HepG2 (cell line): ENCODE measurements at regions not wholly inside any gene's neighbourhood (a gene's known extent, or its start where the extent isn't known, plus 50 kb on each side); places are given as distances from the start of the nearest gene placed in this dataset.

Experiments
- ATAC-seq: fragments of 200-7000 bp; cut with Tn5 transposase; 3 replicates; pipeline ENCODE4 v1.9.1; 2020; ENCODE audit warnings: mild to moderate bottlenecking, moderate library complexity
- BruUV-seq: library from RNA; stranded (reverse); fragments of 400-500 nt; replicated peaks from 2 replicates; lab custom pipeline; 2021; lab: Mats Ljungman, UMichigan
- CTCF ChIA-PET: fragments of 300-600 bp; formaldehyde crosslinking; extraction: SDS; loops from one replicate; lab custom pipeline; 2021; ENCODE audit warnings: low total read pairs, inconsistent platforms, low intra/inter-chr PET ratio; lab: Yijun Ruan, JAX
- POLR2A ChIA-PET: fragments of 350-600 bp; sonication (Branson Sonifier 250); formaldehyde crosslinking; loops from one replicate; lab custom pipeline; 2020; ENCODE audit warnings: antibody characterized with exemption, inconsistent platforms; lab: Yijun Ruan, JAX
- DNase-seq: peaks from one replicate; pipeline ENCODE4 v3.0.0-alpha.2; 2015; ENCODE audit warnings: low spot score
- FAIRE-seq: peaks from 3 replicates; lab custom pipeline; 2011; peaks lifted over from hg19 to GRCh38; lab: Jason Lieb, UNC
- H2AFZ ChIP-seq: one replicate; pipeline ENCODE4 v1.6.1; 2011; ENCODE audit warnings: low read length, inconsistent platforms
- H3K27ac ChIP-seq: fragments of 300-600 bp; 3 replicates; pipeline ENCODE4 v1.8.0; 2011; ENCODE audit warnings: mixed run types, mild to moderate bottlenecking, mixed read lengths, low read length, inconsistent platforms; ENCODE audit not compliant: insufficient read depth; ENCODE audit errors: extremely low read length
- H3K27me3 ChIP-seq, 2 experiments: fragments of 200-600 bp in 1 of 2; 2 replicates in 1 of 2; 3 replicates in 1 of 2; pipeline versions ENCODE4 v1.6.0 to v1.8.0; 2011; ENCODE audit warnings: low read length in 2 of 2, mild to moderate bottlenecking in 2 of 2, moderate library complexity in 2 of 2, inconsistent platforms in 1 of 2; ENCODE audit not compliant: insufficient read depth in 2 of 2, control insufficient read depth in 1 of 2
- H3K36me3 ChIP-seq, 2 experiments: fragments of 200-600 bp in 1 of 2; replicated peaks in 1 of 2; 2 replicates in 1 of 2; 3 replicates in 1 of 2; pipeline versions ENCODE4 v1.5.1 to v1.8.0; 2011; ENCODE audit warnings: low read length in 2 of 2, inconsistent platforms in 1 of 2; ENCODE audit not compliant: insufficient read depth in 2 of 2, control insufficient read depth in 1 of 2
- H3K4me1 ChIP-seq: 2 replicates; pipeline ENCODE4 v1.5.1; 2012; ENCODE audit warnings: low read length, inconsistent platforms; ENCODE audit not compliant: insufficient read depth
- H3K4me2 ChIP-seq: 2 replicates; pipeline ENCODE4 v1.6.0; 2011; ENCODE audit warnings: low read depth, low read length, inconsistent platforms
- H3K4me3 ChIP-seq, 3 experiments: fragments of 200-600 bp in 1 of 3; sonication (generic), shearing (Covaris generic) in 1 of 3; replicated peaks in 1 of 3; 2 replicates each; pipeline ENCODE4 v1.5.1; 2011 to 2016; ENCODE audit warnings: low read length in 3 of 3, inconsistent platforms in 2 of 3, low read depth in 2 of 3, mild to moderate bottlenecking in 2 of 3, control low read depth in 1 of 3, mixed read lengths in 1 of 3; ENCODE audit not compliant: insufficient read depth in 1 of 3
- H3K79me2 ChIP-seq: one replicate; pipeline ENCODE4 v1.6.1; 2011; ENCODE audit warnings: low read length, inconsistent platforms; ENCODE audit not compliant: insufficient read depth
- H3K9ac ChIP-seq: 2 replicates; pipeline ENCODE4 v1.6.0; 2011; ENCODE audit warnings: mild to moderate bottlenecking, low read depth, low read length, inconsistent platforms; ENCODE audit not compliant: insufficient read depth
- H3K9me3 ChIP-seq: 2 replicates; pipeline ENCODE4 v1.5.1; 2012; ENCODE audit warnings: mild to moderate bottlenecking, low read length
- H4K20me1 ChIP-seq: 2 replicates; pipeline ENCODE4 v1.6.0; 2011; ENCODE audit warnings: inconsistent platforms, mild to moderate bottlenecking, low read length, moderate library complexity; ENCODE audit not compliant: insufficient read depth
- BRCA1 ChIP-seq: sonication (generic); formaldehyde crosslinking; IDR thresholded peaks from 2 replicates; pipeline ENCODE4 v1.4.0; 2020; ENCODE audit warnings: missing genetic modification reagents
- ERF ChIP-seq: IDR thresholded peaks from 2 replicates; pipeline ENCODE4 v1.6.1; 2018; ENCODE audit warnings: missing biosample characterization, missing genetic modification reagents
- KDM1A ChIP-seq: IDR thresholded peaks from 2 replicates; pipeline ENCODE4 v1.6.1; 2016; ENCODE audit warnings: missing compliant biosample characterization
- KLF13 ChIP-seq: sonication (generic); formaldehyde crosslinking; IDR thresholded peaks from 2 replicates; pipeline ENCODE4 v1.4.0; 2020; ENCODE audit warnings: mild to moderate bottlenecking, missing genetic modification reagents
- KMT2B ChIP-seq: IDR thresholded peaks from 2 replicates; pipeline ENCODE4 v1.6.1; 2016; ENCODE audit warnings: missing genetic modification reagents, missing compliant biosample characterization
- MTF2 ChIP-seq: sonication (generic); formaldehyde crosslinking; IDR thresholded peaks from 2 replicates; pipeline ENCODE4 v1.5.0; 2020; ENCODE audit warnings: missing genetic modification reagents, borderline replicate concordance
- ZBTB33 ChIP-seq: sonication (generic); formaldehyde crosslinking; IDR thresholded peaks from 2 replicates; pipeline ENCODE4 v1.4.0; 2020; ENCODE audit warnings: missing genetic modification reagents
- ZNF260 ChIP-seq: sonication (generic); formaldehyde crosslinking; IDR thresholded peaks from 2 replicates; pipeline ENCODE4 v1.4.0; 2020; ENCODE audit warnings: missing genetic modification reagents, low read depth, mild to moderate bottlenecking, borderline replicate concordance
- ZNF549 ChIP-seq: sonication (generic); formaldehyde crosslinking; IDR thresholded peaks from 2 replicates; pipeline ENCODE4 v1.5.0; 2020; ENCODE audit warnings: missing genetic modification reagents
- ZNF556 ChIP-seq: sonication (generic); formaldehyde crosslinking; IDR thresholded peaks from 2 replicates; pipeline ENCODE4 v1.4.0; 2020; ENCODE audit warnings: mild to moderate bottlenecking, missing genetic modification reagents, borderline replicate concordance
- ZNF746 ChIP-seq: sonication (generic); formaldehyde crosslinking; IDR thresholded peaks from 2 replicates; pipeline ENCODE4 v1.8.0; 2022; ENCODE audit warnings: mild to moderate bottlenecking, missing genetic modification reagents
- ZNF878 ChIP-seq: sonication (generic); formaldehyde crosslinking; IDR thresholded peaks from 2 replicates; pipeline ENCODE4 v1.8.1; 2023; ENCODE audit warnings: mild to moderate bottlenecking, missing genetic modification reagents, moderate library complexity
- WGBS: methylation state at CpG from one replicate; pipeline ENCODE4 v1.1.6; 2017; ENCODE audit warnings: low lambda C conversion rate; 5-methylcytosine and 5-hydroxymethylcytosine counted together
- in situ Hi-C: cut with HindIII; loops from 2 replicates; pipeline ENCODE4 v1.10.0; 2017; ENCODE audit warnings: low pct_unique_long_range_greater_than_20kb; ENCODE audit not compliant: extremely low pct_ligation_motif_present
- intact Hi-C: fragments of 100-400 bp; cut with micrococcal nuclease; formaldehyde crosslinking; loops from one replicate; pipeline ENCODE4 v1.10.0; 2022; ENCODE audit not compliant: unreplicated experiment
- TF ChIP-seq, protein P1 (sequence below): sonication (generic); formaldehyde crosslinking; IDR thresholded peaks from 2 replicates; pipeline ENCODE4 v1.4.0; 2020; ENCODE audit warnings: mild to moderate bottlenecking, missing genetic modification reagents
- TF ChIP-seq, protein P2 (sequence below): sonication (generic); formaldehyde crosslinking; conservative IDR thresholded peaks from 2 replicates; pipeline ENCODE4 v1.8.0; 2022; ENCODE audit warnings: mild to moderate bottlenecking, moderate library complexity, missing genetic modification reagents

GRCh38 chr2:181742922-181743722 lies 62.8 kb upstream of the NEUROD1 start (continued):
- no peak for TF ChIP-seq KMT2B (CRISPR knock-in tag)
- no peak for TF ChIP-seq ZNF260 (CRISPR knock-in tag)
- TF ChIP-seq KLF13 = no peak
- TF ChIP-seq, protein P1, sequence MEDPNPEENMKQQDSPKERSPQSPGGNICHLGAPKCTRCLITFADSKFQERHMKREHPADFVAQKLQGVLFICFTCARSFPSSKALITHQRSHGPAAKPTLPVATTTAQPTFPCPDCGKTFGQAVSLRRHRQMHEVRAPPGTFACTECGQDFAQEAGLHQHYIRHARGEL (CRISPR knock-in tag) = no peak
- no peak for TF ChIP-seq ERF (CRISPR knock-in tag)

- CTCF ChIA-PET = interaction anchor here (2.2 to 4.0 kb wide), 3 partner anchors 160 to 334 kb away, joined by 19 to 50 read pairs (median 22); no protein-coding TSS in a partner anchor
- no peak for TF ChIP-seq ZNF556 (CRISPR knock-in tag)
- TF ChIP-seq ZNF549 (CRISPR knock-in tag) = no peak
- TF ChIP-seq, protein P2, sequence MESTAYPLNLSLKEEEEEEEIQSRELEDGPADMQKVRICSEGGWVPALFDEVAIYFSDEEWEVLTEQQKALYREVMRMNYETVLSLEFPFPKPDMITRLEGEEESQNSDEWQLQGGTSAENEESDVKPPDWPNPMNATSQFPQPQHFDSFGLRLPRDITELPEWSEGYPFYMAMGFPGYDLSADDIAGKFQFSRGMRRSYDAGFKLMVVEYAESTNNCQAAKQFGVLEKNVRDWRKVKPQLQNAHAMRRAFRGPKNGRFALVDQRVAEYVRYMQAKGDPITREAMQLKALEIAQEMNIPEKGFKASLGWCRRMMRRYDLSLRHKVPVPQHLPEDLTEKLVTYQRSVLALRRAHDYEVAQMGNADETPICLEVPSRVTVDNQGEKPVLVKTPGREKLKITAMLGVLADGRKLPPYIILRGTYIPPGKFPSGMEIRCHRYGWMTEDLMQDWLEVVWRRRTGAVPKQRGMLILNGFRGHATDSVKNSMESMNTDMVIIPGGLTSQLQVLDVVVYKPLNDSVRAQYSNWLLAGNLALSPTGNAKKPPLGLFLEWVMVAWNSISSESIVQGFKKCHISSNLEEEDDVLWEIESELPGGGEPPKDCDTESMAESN (CRISPR knock-in tag) = no peak
- no peak for TF ChIP-seq KDM1A
- no peak for TF ChIP-seq ZNF878
- TF ChIP-seq MTF2 = no peak
- no peak for TF ChIP-seq BRCA1 (CRISPR knock-in tag)
- TF ChIP-seq ZNF746 = no peak
- no peak for TF ChIP-seq ZBTB33 (CRISPR knock-in tag)
- Histone ChIP-seq H3K79me2 (no peaks in the 10 kb centered on the region), H3K4me3 (no peak overlapping the region), H4K20me1 (no peaks in the 10 kb centered on the region), H3K27me3 (no peaks in the 10 kb centered on the region), H3K27ac (no peak overlapping the region), H3K9ac (no peak overlapping the region), H3K4me1 (peaks cover 10% of the 10 kb centered on the region), H2AFZ (no peak overlapping the region), H3K36me3 (no peaks in the 10 kb centered on the region), H3K9me3 (no peaks in the 10 kb centered on the region), H3K4me2 (no peak overlapping the region)
- 28% methylated on average over 2 of the region's 2 CpGs for WGBS
- POLR2A ChIA-PET = no interaction called here
- ATAC-seq (no peak), FAIRE-seq (no peak), DNase-seq (no peak)
- intact Hi-C loops = loop anchor here (1.0 to 5.0 kb wide), 5 partner anchors 69 to 909 kb away; no protein-coding TSS in a partner anchor
- in situ Hi-C loops = loop anchor here (5.0 kb wide), 1 partner anchor 334 kb away; no protein-coding TSS in a partner anchor
- no TSS peak for BruUV-seq
These were observed 63.4 kb upstream of the NEUROD1 start for GRCh38 chr2:181743723-181744031.
